GM04504 (cell line): ENCODE measurements at regions not wholly inside any gene's neighbourhood (a gene's known extent, or its start where the extent isn't known, plus 50 kb on each side); places are given as distances from the start of the nearest gene placed in this dataset.
"Not testable (repeated sequence)": the region's sequence is repeated elsewhere in the genome, so short reads cannot be mapped to it uniquely, and the experiment has no call there.

Experiments
- DNase-seq: peaks from one replicate; pipeline ENCODE4 v3.0.0-alpha.2; 2012; ENCODE audit warnings: low read depth

DNA sequence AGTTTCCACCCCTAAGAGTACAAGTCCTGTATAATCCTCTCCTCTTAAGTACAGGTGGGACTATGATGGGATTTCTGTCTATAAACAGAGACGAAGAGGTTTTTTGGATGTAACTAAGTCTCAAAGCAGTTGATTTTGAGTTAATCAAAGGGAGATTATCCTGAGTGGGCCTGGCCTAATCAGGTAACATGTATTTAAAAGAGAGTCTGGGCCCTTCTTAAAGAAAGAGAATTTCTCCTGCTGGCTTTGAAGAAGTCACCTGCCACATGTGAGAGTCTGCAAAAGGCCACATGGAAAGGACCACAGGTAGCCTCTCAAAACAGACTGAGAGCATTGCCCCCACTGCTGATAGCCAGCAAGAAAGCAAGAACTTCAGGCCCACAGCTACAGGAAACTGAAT is 142.3 kb downstream of the IRX5 start:
- no peak for DNase-seq

DNA sequence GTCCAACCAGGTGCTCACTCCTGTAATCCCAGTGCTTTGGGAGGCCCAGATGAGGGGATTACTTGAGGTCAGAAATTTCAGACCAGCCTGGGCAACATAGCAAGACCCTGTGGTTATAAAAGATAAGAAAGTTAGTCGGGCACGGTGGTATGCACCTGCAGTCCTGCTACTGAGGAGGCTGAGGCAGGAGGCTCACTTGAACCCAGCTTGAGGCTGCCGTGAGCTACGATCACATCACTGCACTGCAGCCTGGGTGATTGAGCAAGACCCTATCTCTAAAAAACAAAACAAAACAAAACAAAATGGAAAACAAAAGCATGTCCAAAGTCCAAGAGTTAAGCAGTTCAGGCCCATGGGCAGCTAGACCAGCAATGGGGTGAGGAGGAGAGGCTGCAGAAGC is 143.2 kb downstream of the IRX5 start:
- DNase-seq: no peak

DNA sequence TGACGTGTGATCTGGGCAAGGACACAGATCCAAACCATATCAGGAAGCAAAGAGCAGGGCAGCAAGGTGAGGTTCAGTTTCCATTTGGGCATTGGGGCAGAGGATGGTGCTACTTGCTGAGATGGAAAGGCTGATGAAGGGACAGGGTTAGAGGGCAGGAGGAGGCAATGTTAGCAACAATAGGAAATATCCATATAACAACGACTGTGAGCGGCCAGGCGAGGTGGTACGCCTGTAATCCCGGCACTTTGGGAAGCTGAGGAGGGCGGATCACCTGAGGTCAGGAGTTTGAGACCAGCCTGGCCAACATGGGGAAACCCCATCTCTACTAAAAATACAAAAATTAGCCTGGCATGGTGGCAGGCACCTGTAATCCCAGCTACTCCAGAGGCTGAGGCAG is 144.5 kb downstream of the IRX5 start:
- DNase-seq: not testable (repeated sequence)

DNA sequence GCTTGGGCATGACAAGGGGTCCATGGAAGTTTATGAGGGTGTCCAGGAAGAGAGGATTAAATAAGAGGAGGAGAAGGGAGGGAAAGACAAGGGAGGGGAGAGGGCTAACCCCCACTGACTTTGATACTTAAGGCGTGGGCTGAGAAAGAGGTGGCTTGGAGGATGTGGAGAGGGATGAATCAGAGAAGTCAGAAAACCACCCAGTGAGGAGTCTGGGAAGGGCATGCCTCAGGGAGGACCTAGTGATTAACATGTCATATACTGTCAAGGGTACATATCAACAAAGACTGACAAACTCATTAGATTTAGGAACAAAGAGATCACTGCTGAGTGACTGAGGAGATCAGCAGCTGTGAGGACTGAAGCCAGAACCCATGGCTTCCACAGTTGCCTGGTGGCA is 145.4 kb downstream of the IRX5 start:
- DNase-seq: no peak

DNA sequence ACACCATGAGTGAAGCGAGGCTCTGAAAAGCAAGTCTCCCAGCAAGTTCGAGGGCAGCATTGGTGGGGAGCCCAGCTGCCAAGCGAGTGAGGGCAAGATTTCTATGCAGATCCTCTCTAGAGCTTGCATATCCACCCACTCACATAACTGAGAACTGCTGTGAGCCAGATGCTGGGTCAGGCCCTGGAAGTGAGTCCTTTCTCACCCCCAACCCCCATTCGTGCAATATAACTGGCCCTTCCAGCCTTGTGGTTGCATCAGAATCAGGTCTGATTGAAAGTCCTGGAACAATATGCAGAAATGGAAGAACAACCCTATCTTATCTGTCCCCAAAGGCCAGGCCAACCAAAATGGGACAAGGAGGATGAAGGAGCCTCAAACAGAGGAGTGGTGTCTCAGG is 146.6 kb downstream of the IRX5 start:
- no peak for DNase-seq

DNA sequence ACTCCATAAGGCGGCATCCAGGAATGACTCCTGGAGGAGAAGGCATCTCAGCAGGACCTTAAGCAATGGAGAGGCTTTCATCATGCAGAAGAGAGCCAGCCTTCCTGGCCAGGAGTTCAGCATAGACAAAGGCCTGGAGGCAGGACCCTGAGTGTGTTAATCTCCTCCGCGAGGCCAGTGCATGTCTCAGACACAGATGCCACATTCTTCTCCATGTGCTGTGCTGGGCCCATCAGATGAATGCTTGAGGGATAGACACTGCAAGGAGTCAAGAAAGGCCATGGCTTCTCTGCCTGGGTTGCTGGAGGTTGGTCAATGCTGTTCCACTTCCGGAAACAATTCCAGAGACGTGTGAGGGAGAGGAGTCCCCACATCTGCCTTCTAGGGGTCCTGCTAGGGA is 147.5 kb downstream of the IRX5 start:
- DNase-seq: no peak

DNA sequence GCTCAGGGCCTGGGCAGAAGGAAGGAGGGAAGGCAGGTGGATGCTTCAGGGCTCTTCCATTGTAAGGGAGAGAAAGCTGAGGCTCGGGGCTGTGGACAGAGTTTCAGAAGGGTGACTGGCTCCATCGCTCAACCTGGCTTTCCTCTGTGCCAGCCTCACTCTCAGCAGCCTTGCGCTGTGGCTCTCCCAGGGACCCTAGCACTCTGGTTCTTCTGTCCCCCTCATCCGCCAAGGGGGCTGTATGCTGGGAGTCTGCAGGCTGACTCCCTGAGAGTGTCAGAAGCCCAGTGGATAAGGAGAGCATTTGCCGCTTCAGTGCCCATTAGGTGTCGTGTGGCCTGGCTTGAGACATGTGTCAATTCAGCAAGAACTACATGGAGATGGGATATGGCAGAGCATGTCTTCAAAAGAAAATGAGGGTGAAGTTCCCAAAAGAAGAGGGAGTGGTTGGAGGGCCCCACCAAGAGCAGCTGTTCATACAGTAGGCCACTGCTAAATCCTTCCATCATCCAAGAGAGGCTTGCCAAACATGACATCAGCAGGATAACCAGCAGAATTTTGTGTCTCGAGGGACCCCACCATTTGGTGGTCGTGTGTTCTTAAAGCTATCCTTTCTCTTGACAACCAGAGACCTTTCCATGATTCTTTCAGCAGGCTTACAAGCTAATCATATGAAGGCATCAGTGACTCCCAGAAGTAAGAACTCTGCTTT is 148.2 kb downstream of the IRX5 start:
- DNase-seq: no peak

DNA sequence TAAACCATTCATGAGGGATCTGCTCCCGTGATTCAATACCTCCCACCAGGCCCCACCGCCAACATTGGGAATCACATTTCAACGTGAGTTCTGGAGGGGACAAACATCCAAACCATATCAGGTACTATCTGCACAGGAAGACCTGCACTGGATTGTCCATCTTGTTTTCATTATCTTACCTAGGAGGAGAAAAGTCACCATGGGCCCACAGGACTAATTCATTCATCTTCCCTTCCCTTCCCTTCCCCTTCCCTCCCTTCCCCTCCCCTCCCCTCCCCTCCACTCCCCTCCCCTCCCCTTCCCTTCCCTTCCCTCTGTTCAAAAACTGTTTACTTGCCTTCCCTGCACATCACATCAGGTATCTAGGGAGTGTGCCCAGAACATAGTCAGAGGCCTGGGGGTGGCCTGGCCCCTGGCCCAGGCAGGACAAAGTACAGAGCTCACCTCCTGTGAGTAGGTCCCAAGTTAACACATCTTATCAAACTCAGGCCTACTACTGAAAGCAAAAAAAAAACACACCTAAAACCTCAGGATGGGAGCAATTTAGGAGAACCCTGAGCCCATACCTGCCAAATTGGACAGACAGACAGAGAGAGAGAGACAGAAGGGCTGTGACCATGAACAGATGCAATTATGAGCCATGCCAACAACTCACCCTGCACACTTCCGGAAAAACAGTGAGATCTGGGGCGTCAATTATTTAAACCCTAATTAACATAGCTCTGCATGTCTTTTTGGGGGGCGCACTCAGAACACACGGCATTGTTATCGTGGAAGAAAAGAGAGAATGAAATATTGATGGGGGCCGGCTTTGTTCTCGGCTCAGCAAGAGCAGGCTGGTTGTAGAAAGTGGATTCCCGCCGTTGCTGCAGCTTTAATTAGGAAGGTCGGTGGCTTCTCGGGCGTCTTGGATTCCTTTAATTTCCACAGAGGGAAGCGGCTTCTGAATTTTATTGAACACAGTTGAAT is 151.2 kb downstream of the IRX5 start:
- no peak for DNase-seq

DNA sequence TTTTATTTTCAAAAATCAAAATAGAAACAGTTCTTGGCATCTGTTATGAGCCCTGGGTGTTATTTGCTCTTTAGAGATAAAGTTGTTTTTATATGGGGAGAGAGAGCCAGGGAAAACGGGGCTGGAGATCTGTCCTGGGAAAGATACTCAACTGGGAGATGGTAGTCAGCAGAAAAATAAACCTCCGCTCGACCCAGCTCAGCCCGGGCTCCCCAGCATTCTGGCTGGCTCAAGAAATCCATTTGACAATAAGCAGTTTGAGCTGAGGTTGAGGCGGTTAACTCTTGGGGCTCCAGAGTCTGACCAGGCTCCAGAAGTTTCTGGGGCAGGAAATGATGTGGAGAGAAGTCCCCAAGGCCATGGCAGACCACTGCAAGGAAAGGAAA is 151.9 kb downstream of the IRX5 start:
- no peak for DNase-seq

DNA sequence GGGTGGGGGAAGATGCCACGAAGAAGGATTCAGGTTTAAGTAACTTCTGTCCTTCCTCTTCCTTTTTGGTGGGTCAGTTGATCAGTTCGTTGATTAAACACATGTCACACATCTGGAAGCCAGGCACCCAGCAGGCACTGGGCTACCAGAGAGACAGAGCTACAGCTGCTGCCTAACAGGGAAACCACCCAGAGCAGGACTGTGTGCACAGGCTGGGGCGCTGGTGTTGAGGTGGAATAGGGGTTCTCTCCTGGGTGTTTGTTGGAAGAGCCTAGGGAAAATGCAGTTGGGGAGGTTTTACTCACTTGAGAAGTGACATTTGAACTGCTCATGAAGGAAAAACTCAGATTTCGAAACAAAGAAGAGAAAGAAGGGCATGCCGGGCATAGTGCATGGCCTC is 152.4 kb downstream of the IRX5 start:
- no peak for DNase-seq

DNA sequence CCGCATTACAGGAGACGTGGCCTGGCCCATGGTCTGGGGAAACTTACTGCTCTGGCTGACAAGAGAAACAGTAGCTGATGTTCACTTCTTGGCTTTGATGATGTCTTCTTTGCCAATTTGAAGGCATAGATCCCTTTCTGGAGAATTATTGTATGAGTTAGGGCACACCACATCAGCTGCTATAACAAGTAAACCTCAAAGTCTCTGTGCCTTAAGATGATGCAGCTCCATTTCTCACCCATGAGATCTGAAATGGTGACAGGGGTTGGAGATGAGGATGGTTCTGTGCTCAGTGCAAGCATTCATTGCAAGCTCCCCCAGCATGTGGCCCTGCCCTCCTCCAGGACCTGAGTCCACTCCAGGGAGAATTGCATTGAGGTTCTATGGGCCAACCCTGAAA is 157.4 kb downstream of the IRX5 start:
- no peak for DNase-seq

DNA sequence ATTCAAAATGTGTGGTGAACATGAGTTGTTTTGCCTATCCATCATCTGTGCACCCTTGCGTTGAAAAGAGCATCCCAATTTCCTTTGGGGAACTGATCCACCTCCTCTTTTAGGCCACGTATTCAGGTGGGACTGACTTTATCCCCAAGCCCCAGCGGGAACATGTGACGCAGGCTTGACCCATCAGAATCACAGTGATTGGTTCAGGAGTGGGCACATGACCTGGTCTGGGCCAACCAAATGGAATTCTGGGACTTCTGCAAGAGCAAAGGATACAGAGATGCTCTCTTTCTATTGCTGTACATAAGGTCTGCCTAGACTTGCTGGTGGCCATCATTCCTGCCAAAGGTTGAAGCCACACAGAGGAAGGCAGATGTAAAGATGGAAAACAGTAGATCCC is 158.9 kb downstream of the IRX5 start:
- DNase-seq: no peak

DNA sequence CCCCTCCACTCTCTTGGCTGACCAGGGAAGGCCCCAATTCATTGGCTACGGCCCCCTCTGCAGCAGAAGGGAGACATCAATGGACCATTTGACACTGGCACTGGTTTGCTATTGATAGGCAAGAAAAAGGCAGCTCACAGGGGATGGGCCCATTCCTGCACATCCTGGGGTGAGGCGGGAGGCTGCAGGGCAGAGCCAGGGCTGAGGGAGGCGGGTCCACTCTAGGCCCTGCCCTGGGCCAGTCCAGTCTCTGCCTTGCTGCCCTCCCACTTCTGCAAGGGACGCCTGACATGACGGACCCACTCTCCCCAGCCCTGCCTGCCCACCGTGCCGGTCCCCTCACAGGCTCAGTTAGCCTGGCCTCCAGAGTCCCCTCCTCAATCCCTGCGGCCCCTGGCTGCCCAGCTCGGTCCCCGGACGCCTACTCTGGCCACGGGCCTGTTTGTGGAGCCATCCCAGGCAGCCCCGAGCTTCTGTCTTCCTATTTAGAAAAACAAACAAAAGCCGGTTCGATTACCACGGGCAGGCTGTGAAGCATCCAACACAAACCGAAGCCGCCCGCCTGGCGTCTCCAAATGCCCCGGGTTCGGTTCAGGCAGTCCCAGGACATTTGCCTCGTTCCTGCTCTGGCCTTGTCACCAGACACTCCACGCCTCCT is 160.7 kb downstream of the IRX5 start:
- DNase-seq: no peak

DNA sequence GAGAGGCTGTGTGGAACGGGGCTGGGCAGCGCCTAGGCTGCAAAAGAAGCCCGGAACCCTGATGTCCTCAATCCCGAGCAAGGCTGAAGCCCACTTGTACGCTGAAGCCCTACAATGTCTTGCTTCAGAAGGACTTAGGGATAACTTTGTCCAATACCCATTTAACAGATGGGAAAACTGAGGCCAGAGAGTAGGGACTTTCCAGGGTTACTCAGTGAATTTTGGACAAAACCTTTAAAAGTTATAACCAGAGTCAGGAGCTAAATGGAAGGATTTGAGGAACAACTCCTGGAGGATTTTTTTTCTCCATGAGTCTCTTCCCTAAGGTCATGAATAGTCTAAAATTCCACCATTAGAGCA is 161.2 kb downstream of the IRX5 start:
- DNase-seq: no peak

DNA sequence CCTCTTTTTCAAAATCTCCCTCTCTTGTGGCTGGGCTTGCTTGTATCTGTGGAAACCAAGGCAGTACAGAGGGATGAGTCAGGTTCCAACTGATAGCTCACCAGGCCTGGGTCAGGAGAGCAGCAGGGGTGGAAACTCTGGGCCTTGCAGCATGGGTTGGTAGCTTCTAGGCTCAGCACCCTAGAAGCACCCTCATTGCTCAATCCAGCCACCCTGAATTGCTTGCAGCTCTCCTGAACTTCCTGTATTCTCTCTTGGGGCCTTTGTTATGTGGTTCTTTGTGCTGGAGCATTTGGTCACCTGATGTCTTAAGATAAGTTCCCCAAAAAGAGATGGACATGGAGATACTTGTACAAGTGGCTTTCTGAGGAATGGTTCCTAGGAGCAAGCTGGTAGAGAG is 169.4 kb downstream of the IRX5 start:
- DNase-seq: no peak

DNA sequence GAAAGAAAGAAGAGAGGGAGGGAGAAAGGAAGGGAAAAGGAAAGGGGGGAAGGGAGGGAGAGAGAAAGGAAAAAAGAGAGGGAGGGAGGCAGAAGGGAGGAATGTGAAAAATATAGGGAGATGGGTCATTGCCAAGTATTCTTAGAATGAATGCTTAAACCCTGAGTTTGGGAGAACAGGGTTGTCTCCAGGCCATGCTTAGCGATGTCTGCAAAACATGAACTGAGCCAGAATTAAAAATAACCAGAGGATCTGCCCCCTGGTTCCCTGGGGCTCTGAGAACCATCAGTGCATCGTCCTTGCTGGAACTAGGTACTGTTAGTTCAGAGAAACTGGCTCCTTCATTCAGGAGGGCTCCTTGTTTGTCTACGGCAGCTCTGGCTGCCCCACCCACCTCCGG is 170.4 kb downstream of the IRX5 start:
- DNase-seq: no peak

DNA sequence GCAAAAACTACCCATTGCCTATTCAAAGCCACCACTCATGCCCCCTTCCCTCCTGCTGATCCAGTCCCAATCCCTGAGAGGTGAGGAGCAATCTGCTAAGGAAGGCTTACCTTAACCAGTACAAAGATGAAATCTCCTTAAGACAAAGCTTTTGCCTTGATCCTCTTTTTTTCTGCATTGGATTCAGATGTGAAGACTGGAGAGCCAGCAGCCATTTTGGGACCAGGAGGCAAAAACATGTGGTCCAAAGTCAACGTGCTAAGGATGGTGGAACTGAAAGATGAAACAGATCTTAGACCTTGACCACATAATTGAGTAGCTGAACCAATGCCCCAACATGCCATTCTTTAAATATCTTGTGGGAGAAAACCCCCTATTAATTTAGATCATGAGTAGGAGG is 171.4 kb downstream of the IRX5 start:
- no peak for DNase-seq

DNA sequence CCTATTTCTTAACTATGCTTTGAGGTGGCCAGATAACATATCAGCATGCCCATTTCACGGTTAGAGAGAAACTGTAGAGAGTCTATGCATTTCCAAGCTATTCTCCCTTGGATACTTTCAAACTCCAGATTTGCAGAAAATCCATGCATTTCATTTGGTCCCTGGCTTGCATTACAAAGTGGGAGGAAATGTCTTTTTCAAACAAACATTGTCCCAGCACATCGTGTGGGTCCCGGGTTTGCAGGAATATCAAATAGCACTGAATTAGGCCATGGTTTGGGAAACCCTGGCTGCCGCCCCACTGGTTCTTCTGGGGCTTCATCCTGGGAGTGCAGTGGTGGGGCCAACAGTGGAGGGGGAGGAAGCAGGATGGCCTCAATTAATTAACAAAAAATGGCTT is 171.9 kb downstream of the IRX5 start:
- DNase-seq: no peak

DNA sequence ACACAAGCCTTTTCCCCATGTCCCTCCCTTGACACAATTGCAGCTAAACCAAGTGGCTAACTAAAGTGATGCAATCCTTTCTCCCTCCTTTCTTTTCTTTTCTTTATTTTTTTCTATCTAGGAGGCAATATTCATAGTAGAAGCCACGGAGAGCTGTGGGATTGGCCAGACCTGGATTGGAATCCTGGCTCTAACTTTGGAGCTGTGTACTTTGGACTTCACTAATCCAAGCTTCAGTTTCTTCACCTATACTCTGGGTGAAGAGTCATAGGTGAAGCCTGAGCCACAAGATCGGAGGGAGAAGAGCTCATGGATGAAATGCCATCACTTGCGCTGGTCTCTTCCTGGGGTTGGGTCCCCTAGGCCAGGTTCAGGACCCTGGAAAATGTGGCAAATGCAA is 177.2 kb downstream of the IRX5 start:
- no peak for DNase-seq

DNA sequence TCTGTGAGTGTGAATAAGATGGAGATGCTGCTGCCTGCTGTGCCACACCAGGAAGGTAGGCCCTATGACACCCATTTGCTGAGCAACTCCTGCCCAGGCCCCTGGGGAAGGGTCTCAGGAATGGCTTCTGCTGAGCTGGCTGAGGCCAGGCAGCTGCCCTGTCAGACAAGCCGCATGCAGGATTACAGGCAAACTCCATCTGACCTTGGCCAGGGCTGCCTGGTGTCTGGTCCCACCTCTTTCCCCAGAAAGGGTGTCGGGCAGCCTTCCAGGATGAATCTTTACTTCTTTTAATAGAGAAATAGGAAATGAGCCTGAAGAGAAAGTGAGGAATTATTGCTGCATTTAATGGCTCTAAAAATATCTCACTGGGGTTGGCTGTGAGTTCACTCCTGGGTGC is 182.5 kb downstream of the IRX5 start:
- no peak for DNase-seq

DNA sequence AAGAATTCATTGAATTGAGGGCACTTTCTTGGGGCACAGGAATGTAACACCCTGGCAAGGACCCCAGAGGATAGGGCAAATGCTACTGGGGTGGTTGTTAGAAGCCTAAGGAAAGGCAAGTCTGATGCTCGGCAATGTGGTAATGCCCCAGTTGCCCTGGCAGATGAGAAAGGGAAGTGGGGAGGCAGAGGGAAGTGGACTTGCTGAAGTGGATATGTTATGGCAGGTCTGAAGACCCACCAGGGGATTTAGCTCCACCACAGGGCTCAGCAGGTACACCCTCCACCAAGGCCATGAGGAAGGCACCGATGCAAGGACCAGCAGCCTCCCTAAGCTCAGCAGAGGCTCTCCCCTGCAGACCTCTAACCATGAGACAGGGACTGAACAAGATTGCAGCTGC is 184.8 kb downstream of the IRX5 start:
- no peak for DNase-seq

DNA sequence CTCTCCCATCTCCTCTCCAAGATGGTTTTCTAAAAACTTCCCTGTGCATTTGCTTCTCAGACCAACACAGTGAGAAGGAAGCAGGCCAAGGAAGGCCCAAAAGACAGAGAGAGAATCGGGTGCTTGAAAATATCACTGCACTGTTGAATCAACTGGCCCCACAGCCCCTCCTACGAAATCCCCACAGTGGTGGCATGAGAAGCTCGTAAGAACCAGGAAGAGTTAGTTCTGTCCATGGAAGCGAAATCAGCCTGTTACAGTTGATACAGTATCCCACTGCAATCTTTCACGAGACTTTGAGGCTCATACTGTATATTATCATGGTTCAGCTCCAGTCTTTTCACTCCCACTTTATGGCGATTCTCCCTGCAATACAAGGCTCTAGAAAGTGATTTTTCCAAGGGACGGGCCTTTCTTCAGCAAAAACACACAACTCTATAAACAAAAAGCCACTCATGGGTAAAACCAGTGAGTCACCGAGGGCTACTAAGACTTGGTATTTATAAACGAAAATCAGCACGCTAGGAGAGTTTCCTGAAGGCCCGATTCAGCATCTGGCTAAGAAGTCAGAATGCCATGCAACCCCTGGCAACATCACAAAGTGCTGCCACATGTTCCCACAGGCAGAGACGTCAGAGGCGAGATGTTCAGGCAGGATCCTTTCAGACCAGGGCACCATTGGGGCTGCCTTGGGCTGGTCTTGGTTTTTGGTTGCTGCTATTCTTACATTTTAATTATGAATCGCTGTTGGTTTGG is 185.7 kb downstream of the IRX5 start:
- DNase-seq: peak; percentile 90
